ENCODE measurements at regions not wholly inside any gene's neighbourhood (a gene's known extent, or its start where the extent isn't known, plus 50 kb on each side); places are given as distances from the start of the nearest gene placed in this dataset.

DNA sequence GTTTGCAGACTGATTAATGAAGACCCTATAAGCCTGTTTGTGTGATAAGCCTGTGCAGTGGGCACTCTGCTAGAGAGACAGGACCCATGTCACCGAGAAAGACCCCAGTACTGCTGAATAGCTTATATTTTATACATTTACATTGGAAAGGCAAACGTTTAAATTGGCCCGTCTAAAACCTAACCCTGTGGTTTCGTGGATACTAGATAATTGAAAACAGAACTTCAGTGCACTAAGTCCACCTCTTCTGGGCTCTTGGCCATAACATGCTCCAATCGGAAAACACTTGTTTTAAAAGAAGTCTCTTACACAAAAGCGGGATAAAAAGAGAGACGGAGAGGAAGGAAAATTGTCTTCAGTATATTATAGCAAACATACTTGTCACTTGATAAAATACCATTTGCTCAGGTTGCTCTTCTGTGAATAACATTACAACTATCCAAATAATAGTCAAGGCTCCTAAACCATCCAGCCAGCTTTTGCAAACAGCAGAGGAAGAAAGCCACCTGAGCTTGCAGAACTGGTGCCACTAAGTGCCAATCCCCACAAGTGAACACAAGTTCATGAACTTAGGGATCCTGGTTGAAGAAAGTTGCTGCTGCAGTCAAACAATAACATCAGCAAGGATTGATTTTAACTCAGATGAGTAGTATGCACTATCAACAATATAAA is 218.4 kb upstream of the FN1 start:
- H3K4me3 ChIP-seq (ENCODE audit: low read depth in 1 of 3, low read length in 3 of 3): peak overlapping the region in 1 of 3 donors; percentile 41

DNA sequence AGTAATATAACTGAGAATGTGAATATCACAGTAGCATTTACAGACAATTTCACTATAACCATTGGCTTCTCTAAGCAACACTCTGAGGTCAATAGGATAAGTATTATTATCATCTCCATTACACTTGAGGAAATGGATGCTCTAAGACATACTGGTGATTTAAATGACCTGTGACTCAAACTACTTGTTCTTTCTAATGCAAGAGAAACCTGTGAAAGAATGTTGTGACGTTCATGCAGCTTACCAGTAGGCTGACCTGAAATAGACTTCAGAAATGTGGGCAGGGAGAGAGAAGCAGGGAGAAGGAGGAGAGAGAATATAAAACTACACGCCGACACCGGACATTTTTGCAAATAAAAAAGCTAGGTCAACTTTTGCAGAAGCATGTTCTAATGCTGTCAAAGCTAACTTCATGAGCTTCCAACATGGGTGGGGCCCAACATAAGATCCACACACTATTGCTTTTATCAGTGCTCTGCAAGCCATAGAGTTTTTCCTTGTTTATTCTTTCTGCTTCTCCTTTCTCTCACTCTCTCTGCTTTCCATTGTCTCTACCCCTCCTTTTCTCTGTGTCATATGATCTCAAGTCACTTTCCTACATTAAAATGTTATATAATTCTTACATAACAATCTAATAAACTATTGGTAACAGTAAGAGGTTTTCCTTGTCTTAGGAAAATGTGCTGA is 217.6 kb upstream of the FN1 start:
- Histone ChIP-seq H3K9me3 (ENCODE audit: control insufficient read depth in 4 of 4, low read length in 3 of 4) (no peaks in the 10 kb centered on the region), H3K36me3 (ENCODE audit: control insufficient read depth in 4 of 4, insufficient read depth in 3 of 4, low read depth in 1 of 4, low read length in 3 of 4) (no peaks in the 10 kb centered on the region), H3K9ac (ENCODE audit: low read depth in 1 of 2, low read length in 2 of 2) (no peak overlapping the region), H3K27ac (ENCODE audit: low read depth in 1 of 2, low read length in 2 of 2) (no peak overlapping the region), H3K4me1 (ENCODE audit: control insufficient read depth in 4 of 4, insufficient read depth in 4 of 4, low read length in 3 of 4) (peaks cover 0 to 10% (median 5%) of the 10 kb centered on the region in 4 donors), H3K27me3 (ENCODE audit: control insufficient read depth in 4 of 4, insufficient read depth in 4 of 4, low read length in 3 of 4) (no peaks in the 10 kb centered on the region), H3K4me3 (ENCODE audit: low read depth in 1 of 3, low read length in 3 of 3) (no peak overlapping the region)
- 51% methylated on average over 4 of the region's 4 CpGs for WGBS
- TF ChIP-seq TAF1 (conservative IDR thresholded peaks at IDR 0.05): no peak
- no peak for DNase-seq (ENCODE audit: low spot score)

More for the DNA sequence above, 218.4 kb upstream of the FN1 start:
- Histone ChIP-seq H3K4me1 (ENCODE audit: control insufficient read depth in 4 of 4, insufficient read depth in 4 of 4, low read length in 3 of 4) (peaks cover 0 to 10% (median 5%) of the 10 kb centered on the region in 4 donors), H3K27me3 (ENCODE audit: control insufficient read depth in 4 of 4, insufficient read depth in 4 of 4, low read length in 3 of 4) (no peaks in the 10 kb centered on the region), H3K27ac (ENCODE audit: low read depth in 1 of 2, low read length in 2 of 2) (peak overlapping the region in 1 of 2 donors; percentile 19), H3K9me3 (ENCODE audit: control insufficient read depth in 4 of 4, low read length in 3 of 4) (no peaks in the 10 kb centered on the region), H3K9ac (ENCODE audit: low read depth in 1 of 2, low read length in 2 of 2) (peak overlapping the region in 1 of 2 donors; percentile 36), H3K36me3 (ENCODE audit: control insufficient read depth in 4 of 4, insufficient read depth in 3 of 4, low read depth in 1 of 4, low read length in 3 of 4) (no peaks in the 10 kb centered on the region)
- no peak for DNase-seq (ENCODE audit: low spot score)
- 27% methylated on average over 7 of the region's 7 CpGs for WGBS
- TF ChIP-seq, protein P1, sequence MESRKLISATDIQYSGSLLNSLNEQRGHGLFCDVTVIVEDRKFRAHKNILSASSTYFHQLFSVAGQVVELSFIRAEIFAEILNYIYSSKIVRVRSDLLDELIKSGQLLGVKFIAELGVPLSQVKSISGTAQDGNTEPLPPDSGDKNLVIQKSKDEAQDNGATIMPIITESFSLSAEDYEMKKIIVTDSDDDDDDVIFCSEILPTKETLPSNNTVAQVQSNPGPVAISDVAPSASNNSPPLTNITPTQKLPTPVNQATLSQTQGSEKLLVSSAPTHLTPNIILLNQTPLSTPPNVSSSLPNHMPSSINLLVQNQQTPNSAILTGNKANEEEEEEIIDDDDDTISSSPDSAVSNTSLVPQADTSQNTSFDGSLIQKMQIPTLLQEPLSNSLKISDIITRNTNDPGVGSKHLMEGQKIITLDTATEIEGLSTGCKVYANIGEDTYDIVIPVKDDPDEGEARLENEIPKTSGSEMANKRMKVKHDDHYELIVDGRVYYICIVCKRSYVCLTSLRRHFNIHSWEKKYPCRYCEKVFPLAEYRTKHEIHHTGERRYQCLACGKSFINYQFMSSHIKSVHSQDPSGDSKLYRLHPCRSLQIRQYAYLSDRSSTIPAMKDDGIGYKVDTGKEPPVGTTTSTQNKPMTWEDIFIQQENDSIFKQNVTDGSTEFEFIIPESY (IDR thresholded peaks at IDR 0.05): no peak
- TF ChIP-seq RXRA (IDR thresholded peaks at IDR 0.05) (peak; percentile 12 to 44), HNF4A (conservative IDR thresholded peaks at IDR 0.05) (peak; percentile 5 to 30), JUND (IDR thresholded peaks at IDR 0.05) (no peak), SP1 (IDR thresholded peaks at IDR 0.05) (no peak), EGR1 (IDR thresholded peaks at IDR 0.05; ENCODE audit: low read depth in 2 of 2) (no peak), HNF4G (IDR thresholded peaks at IDR 0.05) (no peak), MAX (IDR thresholded peaks at IDR 0.05) (no peak), FOXA2 (IDR thresholded peaks at IDR 0.05) (no peak), NR2F2 (IDR thresholded peaks at IDR 0.05) (no peak), GABPA (IDR thresholded peaks at IDR 0.05 in 1 of 2, conservative IDR thresholded peaks at IDR 0.05 in 1 of 2) (no peak), FOXA1 (IDR thresholded peaks at IDR 0.05) (no peak), RAD21 (IDR thresholded peaks at IDR 0.05) (peak in 1 of 2 donors; percentile 11), TAF1 (conservative IDR thresholded peaks at IDR 0.05) (no peak)

- H3K9ac ChIP-seq (ENCODE audit: low read depth in 1 of 2, low read length in 2 of 2): no peak overlapping the region
- no peak for TF ChIP-seq HNF4A (conservative IDR thresholded peaks at IDR 0.05)
- no peak for TF ChIP-seq TAF1 (conservative IDR thresholded peaks at IDR 0.05)
- no peak for TF ChIP-seq GABPA (IDR thresholded peaks at IDR 0.05 in 1 of 2, conservative IDR thresholded peaks at IDR 0.05 in 1 of 2)
- TF ChIP-seq NR2F2 (IDR thresholded peaks at IDR 0.05): no peak
- TF ChIP-seq, protein P1 (IDR thresholded peaks at IDR 0.05): no peak
- no peak for TF ChIP-seq JUND (IDR thresholded peaks at IDR 0.05)
- TF ChIP-seq, protein P2, sequence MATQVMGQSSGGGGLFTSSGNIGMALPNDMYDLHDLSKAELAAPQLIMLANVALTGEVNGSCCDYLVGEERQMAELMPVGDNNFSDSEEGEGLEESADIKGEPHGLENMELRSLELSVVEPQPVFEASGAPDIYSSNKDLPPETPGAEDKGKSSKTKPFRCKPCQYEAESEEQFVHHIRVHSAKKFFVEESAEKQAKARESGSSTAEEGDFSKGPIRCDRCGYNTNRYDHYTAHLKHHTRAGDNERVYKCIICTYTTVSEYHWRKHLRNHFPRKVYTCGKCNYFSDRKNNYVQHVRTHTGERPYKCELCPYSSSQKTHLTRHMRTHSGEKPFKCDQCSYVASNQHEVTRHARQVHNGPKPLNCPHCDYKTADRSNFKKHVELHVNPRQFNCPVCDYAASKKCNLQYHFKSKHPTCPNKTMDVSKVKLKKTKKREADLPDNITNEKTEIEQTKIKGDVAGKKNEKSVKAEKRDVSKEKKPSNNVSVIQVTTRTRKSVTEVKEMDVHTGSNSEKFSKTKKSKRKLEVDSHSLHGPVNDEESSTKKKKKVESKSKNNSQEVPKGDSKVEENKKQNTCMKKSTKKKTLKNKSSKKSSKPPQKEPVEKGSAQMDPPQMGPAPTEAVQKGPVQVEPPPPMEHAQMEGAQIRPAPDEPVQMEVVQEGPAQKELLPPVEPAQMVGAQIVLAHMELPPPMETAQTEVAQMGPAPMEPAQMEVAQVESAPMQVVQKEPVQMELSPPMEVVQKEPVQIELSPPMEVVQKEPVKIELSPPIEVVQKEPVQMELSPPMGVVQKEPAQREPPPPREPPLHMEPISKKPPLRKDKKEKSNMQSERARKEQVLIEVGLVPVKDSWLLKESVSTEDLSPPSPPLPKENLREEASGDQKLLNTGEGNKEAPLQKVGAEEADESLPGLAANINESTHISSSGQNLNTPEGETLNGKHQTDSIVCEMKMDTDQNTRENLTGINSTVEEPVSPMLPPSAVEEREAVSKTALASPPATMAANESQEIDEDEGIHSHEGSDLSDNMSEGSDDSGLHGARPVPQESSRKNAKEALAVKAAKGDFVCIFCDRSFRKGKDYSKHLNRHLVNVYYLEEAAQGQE (IDR thresholded peaks at IDR 0.05): no peak
- no peak for TF ChIP-seq RXRA (IDR thresholded peaks at IDR 0.05)
- TF ChIP-seq, protein P3, sequence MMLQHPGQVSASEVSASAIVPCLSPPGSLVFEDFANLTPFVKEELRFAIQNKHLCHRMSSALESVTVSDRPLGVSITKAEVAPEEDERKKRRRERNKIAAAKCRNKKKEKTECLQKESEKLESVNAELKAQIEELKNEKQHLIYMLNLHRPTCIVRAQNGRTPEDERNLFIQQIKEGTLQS (IDR thresholded peaks at IDR 0.05): no peak
Observed at GRCh38 chr2:215652388-215652787, 216.5 kb upstream of the FN1 start.

More at GRCh38 chr2:215652388-215652787, 216.5 kb upstream of the FN1 start:
- Histone ChIP-seq H3K4me3 (ENCODE audit: low read depth in 1 of 3, low read length in 3 of 3) (no peak overlapping the region), H3K9me3 (ENCODE audit: control insufficient read depth in 4 of 4, low read length in 3 of 4) (no peaks in the 10 kb centered on the region), H3K4me1 (ENCODE audit: control insufficient read depth in 4 of 4, insufficient read depth in 4 of 4, low read length in 3 of 4) (peaks cover 0 to 10% (median 5%) of the 10 kb centered on the region in 4 donors), H3K27ac (ENCODE audit: low read depth in 1 of 2, low read length in 2 of 2) (no peak overlapping the region), H3K36me3 (ENCODE audit: control insufficient read depth in 4 of 4, insufficient read depth in 3 of 4, low read depth in 1 of 4, low read length in 3 of 4) (no peaks in the 10 kb centered on the region), H3K27me3 (ENCODE audit: control insufficient read depth in 4 of 4, insufficient read depth in 4 of 4, low read length in 3 of 4) (no peaks in the 10 kb centered on the region)
- no peak for DNase-seq (ENCODE audit: low spot score)
- WGBS: 88% methylated on average over 2 of the region's 2 CpGs

All from liver (tissue), 7 donors.